C4-2B (cell line): ENCODE measurements at regions not wholly inside any gene's neighbourhood (a gene's known extent, or its start where the extent isn't known, plus 50 kb on each side); places are given as distances from the start of the nearest gene placed in this dataset.
"Not testable (repeated sequence)": the region's sequence is repeated elsewhere in the genome, so short reads cannot be mapped to it uniquely, and the experiment has no call there.

Source experiments
- H3K27ac ChIP-seq: fragments of 450-650 bp; 2 replicates; pipeline ENCODE4 v1.5.1; 2017
- CTCF ChIP-seq: fragments of 450-650 bp; conservative IDR thresholded peaks from 2 replicates; pipeline ENCODE4 v1.5.1; 2017; ENCODE audit warnings: mild to moderate bottlenecking
- ZFX ChIP-seq: fragments of 450-650 bp; IDR thresholded peaks from 2 replicates; pipeline ENCODE4 v1.6.1; 2017

DNA sequence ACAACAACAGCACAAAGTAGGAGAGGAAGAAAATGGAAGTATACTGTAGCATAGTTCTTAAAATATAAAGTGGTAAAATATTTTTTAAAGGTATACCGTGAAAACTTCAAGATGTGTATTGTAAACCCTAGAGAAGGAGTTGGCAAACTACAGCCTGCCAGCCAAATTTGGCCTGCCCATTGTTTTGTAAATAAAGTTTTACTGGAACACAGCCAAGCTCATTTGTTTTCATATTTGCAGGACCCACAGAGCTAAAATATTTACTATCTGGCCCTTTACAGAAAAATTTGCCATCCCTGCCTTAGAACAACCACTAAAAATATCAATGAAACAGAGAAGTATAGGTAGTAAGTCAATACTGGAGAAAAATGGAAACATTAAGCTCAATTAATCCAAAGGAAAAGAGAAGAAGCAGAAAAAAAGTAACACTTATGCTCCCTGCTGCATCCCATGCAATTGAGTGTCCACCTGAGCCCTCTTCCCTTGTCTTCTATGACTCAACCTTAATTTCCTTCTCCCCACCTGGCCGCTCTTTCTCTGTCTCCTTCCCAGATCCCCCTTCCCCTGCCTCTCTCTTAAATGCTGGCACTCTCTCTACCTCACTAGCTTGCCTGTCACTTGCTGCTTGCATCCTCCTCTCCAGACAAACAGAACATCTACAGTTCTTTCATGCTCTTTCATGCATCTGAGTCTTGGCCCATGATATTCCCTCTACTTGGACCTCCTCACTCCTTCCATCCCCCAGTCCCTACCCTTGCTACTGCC, 50.6 kb upstream of the FER start:
- TF ChIP-seq CTCF (no peak), ZFX (no peak)
- H3K27ac ChIP-seq = no peak overlapping the region

GRCh38 chr5:108696407-108696806, 51.3 kb upstream of the FER start:
- H3K27ac ChIP-seq = no peak overlapping the region
- TF ChIP-seq ZFX (no peak), CTCF (no peak)

- no peak overlapping the region for H3K27ac ChIP-seq
- TF ChIP-seq ZFX = no peak
- no peak for TF ChIP-seq CTCF
These were observed 59.2 kb upstream of the FER start for GRCh38 chr5:108688485-108688884.

DNA sequence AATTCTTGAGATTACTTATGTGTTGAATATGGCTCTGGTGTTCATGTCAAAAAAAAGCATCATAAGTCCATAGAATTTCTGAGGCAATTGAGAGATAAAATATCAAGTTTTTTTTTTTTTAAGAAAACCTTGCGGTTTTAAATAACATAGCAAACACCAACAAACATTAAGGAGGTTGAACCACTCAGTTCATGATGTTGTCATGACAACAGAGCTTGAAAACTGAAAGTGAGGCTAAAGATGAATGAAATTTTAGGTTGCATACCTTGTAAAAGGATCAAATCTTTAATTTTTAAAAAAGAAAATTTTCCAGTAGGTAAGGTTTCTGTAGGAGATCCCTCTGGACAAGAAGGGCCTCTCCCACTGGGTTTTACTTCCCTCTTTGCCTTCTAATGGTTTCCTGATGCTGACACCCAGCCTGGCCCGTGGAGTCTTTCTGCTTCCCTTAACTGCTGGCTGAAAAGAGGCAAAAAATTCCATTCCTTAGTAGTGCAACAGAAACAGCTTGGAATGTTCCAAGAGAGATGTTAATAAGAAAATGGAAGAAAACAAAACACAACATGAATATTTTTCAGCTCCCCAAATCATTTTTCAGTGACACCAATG, 60.0 kb upstream of the FER start:
- H3K27ac ChIP-seq = no peak overlapping the region

GRCh38 chr5:108686676-108687075, 61.0 kb upstream of the FER start:
- H3K27ac ChIP-seq = no peak overlapping the region
- TF ChIP-seq ZFX (no peak), CTCF (no peak)

More for the DNA sequence above, 60.0 kb upstream of the FER start:
- no peak for TF ChIP-seq ZFX
- no peak for TF ChIP-seq CTCF

DNA sequence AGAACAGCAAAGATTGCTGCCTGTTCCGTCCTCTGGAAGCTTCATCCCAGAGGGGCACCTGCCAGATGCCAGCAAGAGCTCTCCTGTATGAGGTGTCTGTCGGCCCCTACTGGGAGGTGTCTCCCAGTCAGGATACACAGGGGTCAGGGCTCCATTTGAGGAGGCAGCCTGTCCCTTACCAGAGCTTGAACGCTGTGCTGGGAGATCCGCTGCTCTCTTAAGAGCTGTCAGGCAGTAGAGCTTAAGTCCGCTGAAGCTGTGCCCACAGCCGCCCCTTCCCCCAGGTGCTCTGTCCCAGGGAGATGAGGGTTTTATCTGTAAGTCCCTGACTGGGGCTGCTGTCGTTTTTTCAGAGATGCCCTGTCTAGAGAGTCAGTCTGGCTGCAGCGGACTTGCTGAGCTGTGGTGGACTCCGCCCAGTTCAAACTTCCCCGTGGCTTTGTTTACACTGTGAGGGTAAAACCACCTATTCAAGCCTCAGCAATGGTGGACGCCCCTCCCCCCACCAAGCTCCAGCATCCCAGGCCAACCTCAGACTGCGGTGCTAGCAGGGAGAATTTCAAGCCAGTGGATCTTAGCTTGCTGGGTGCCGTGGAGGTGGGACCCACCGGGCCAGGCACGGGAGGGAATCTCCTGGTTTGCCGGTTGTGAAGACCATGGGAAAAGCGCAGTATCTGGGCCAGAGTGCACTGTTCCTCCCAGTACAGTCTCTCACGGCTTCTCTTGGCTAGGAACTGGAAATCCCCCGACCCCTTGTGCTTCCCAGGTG, 62.1 kb upstream of the FER start:
- not testable (repeated sequence) for H3K27ac ChIP-seq

GRCh38 chr5:108681079-108681921, 66.4 kb upstream of the FER start:
- H3K27ac ChIP-seq = no peak overlapping the region
- peak; percentile 87 for TF ChIP-seq CTCF
- no peak for TF ChIP-seq ZFX
